OCI-LY1 (cell line): ENCODE measurements at regions not wholly inside any gene's neighbourhood (a gene's known extent, or its start where the extent isn't known, plus 50 kb on each side); places are given as distances from the start of the nearest gene placed in this dataset.

Experiments used
- CTCF ChIP-seq: fragments of 200-600 bp; sonication (generic), shearing (Covaris generic); IDR thresholded peaks from 2 replicates; pipeline ENCODE4 v1.5.1; 2017; ENCODE audit warnings: mild to moderate bottlenecking, antibody characterized with exemption, low read length, moderate library complexity, mixed read lengths
- EZH2 ChIP-seq: fragments of 200-600 bp; sonication (generic), shearing (Covaris generic); IDR thresholded peaks from 2 replicates; pipeline ENCODE4 v1.8.0; 2017; ENCODE audit warnings: borderline replicate concordance, mixed run types, mild to moderate bottlenecking, antibody characterized with exemption, low read length, moderate library complexity, mixed read lengths

- no peak for TF ChIP-seq CTCF
- no peak for TF ChIP-seq EZH2
Observed at GRCh38 chr9:94161673-94162072, 77.4 kb downstream of the PTPDC1 start.
